GM12873 (cell line): ENCODE measurements at regions not wholly inside any gene's neighbourhood (a gene's known extent, or its start where the extent isn't known, plus 50 kb on each side); places are given as distances from the start of the nearest gene placed in this dataset.

Source experiments
- CTCF ChIP-seq: IDR thresholded peaks from 2 replicates; pipeline ENCODE4 v1.5.1; 2012; ENCODE audit warnings: low read depth, mild to moderate bottlenecking, moderate library complexity, low read length, control low read depth; ENCODE audit not compliant: insufficient read depth; ENCODE audit errors: missing control alignments

- TF ChIP-seq CTCF: no peak
These were observed 144.1 kb downstream of the SUDS3 start for GRCh38 chr12:118520214-118521035.

- no peak for TF ChIP-seq CTCF
These were observed 144.6 kb downstream of the SUDS3 start for GRCh38 chr12:118521036-118521370.

DNA sequence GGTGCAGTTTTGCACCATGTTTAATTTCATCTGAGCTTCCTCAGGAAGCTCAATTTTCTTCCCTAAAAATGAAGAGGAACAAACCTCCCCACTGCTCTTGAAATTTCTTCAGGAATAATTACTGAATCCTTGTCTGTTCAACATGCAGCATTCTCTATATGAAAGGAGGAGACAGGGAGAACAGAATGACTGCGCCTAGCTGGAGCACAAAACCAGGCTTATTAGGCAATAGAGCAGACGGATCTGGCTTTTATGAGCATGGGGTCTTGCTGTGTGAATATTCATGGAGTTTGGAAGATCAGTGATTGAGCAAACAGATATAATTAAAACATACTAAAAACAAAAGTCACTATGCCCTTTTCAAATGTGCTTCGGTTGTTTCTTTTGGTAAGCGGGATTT, 148.1 kb downstream of the SUDS3 start:
- no peak for TF ChIP-seq CTCF

DNA sequence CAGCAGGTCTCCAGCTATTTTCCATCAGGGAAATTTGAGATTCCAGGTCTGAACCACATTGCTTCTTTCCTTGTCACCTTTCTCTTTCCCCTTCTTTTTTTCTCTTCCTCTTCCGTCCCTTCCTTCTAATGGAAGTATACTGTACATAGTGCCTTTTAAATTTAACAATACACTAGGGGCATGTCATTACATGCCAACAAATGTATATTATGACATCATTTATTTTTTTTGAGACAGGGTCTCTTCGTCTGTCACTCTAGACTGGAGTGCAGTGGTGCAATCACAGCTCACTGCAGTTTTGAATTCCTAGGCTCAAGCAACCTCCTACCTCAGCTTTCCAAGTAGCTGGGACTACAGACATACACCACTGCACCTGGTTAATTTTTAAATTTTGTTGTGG, 148.9 kb downstream of the SUDS3 start:
- TF ChIP-seq CTCF: no peak

DNA sequence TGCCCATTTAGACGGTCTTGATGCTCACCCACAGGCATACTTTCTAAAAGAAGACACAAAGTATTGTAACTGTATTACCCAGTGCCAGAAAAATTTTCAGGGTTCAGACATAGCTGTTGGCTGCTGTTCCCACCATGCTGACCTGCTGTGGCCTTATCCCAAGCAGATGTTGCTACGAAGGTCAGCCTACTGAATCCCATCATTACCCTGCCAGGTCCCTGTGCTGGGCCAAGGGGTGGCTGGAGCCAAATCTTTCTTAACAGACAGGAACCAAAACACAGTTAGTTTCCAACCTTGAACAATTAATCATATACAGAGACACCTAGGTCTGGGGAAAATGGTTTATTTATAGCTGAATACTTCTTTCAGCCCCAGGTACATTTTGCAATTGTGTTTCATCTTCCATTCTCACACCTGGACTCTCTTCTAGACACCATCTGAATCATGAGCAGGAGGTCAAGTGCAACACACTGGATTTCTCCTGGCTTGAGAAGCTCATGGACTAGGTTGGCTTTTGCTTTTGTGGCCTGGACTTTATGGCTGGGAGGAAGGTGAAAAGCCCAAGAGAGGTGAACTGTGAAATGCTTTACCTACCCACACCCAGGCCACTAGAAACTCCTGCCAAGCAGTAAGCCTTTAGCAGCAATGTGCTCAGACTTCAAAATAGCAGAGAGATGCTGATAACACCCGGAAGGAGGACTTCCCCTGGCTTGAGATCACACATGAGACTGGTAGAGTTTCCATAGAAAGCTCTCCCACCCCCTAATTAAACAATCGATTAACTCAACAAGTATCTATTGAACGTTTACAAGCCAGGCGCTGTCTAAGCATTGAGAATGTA, 150.1 kb downstream of the SUDS3 start:
- no peak for TF ChIP-seq CTCF

DNA sequence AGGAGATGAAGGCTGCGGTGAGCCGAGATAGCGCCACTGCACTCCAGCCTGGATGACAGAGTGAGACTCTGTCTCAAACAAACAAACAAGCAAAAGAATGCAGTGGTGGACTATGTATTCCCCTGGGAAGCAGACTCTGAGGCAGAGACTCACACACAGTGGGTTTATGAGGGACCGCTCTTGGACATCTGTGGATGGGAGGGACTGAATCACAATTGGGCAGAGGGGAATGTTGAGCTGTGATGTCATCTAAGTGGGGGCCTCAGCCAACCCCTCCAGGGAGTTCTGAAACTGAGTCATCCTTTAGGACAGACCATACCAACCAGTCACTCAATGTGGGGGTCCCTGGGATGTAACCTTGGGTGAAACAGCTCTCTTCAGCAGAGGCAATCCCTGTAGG, 151.0 kb downstream of the SUDS3 start:
- no peak for TF ChIP-seq CTCF

DNA sequence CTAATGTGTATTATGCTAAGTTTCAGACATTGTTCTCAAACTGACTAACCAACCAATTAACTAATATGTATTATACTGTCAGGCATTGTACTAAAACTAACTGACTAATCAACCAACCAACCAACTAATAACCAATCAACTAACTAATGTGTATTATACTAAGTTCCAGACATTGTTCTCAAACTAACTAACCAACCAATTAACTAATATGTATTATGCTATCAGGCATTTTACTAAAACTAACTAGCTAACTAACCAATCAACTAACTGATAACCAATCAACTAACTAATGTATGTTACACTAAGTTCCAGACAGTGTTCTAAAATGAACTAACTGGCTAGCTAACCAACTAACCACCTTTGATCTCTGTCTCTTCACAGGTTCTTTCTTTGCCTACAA, 152.3 kb downstream of the SUDS3 start:
- TF ChIP-seq CTCF: no peak
